Jurkat, Clone E6-1 (cell line): ENCODE measurements at regions not wholly inside any gene's neighbourhood (a gene's known extent, or its start where the extent isn't known, plus 50 kb on each side); places are given as distances from the start of the nearest gene placed in this dataset.
"Not testable (repeated sequence)": the region's sequence is repeated elsewhere in the genome, so short reads cannot be mapped to it uniquely, and the experiment has no call there.

ENCODE experiments used
- DNase-seq: peaks from one replicate; pipeline ENCODE4 v3.0.0-alpha.2; 2011; ENCODE audit warnings: low read depth, low spot score
- H3K4me3 ChIP-seq: 2 replicates; pipeline ENCODE4 v1.5.1; 2011; ENCODE audit warnings: mild to moderate bottlenecking, low read length, control low read depth, moderate library complexity

DNA sequence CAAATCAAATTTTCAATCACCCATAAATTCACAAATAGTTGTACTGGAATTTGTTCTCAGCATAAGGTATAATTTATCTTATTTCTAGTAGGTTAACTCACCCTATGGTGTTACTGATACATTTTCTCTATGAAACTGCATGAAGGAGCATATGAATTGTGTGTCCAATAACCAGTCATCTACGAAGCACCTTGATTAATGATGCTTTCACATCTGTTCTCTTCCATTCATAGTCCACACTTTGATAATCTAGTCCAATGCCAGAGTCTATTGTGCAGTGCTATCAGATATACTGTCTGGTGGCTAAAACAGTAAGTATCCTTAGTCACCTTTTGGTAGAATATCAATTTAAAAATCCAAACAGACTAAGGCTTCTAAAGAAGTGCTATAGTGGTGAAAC is 876.0 kb downstream of the RPS29 start:
- no peak for DNase-seq
- H3K4me3 ChIP-seq: no peak overlapping the region

DNA sequence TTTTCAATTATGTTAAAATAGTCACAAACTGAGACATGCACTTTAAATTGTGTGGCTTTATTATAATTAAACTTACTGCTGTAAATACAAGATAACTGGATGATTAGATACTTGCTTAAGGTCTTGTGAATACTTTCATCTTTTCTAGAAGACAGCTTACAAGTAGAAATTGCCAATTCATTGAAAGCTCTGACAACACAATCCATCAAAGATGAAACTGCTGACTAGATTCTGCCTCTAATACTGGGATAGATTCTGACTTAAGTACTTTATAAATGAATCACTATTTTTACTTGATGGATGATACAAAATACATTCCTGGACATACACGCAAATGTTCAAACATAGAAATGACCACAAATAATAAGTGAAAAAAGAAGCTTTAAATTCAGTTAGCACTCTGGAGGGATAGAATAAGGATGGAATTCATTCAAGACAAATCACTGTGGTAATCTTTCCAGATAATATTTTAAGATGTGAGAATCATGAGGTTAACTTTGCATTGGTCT is 876.8 kb downstream of the RPS29 start:
- no peak for DNase-seq
- no peak overlapping the region for H3K4me3 ChIP-seq

DNA sequence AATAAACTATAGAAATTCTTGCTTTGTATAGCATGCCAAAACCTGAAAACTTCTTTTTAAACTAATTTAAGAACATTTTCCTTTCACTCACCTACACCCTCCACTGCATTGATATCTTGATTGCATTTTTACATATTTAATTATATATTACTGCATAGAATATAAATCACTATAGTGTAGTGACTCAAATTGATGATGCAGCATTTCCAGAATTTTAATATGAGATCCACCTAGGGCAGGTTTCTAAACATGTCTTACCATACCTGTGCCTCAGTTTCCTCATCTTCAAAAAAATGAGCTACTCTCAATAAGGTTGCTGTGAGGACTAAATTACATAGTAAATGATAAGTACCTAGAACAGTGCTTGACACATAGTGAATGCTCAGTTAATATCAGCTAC is 881.5 kb downstream of the RPS29 start:
- DNase-seq: no peak
- no peak overlapping the region for H3K4me3 ChIP-seq

DNA sequence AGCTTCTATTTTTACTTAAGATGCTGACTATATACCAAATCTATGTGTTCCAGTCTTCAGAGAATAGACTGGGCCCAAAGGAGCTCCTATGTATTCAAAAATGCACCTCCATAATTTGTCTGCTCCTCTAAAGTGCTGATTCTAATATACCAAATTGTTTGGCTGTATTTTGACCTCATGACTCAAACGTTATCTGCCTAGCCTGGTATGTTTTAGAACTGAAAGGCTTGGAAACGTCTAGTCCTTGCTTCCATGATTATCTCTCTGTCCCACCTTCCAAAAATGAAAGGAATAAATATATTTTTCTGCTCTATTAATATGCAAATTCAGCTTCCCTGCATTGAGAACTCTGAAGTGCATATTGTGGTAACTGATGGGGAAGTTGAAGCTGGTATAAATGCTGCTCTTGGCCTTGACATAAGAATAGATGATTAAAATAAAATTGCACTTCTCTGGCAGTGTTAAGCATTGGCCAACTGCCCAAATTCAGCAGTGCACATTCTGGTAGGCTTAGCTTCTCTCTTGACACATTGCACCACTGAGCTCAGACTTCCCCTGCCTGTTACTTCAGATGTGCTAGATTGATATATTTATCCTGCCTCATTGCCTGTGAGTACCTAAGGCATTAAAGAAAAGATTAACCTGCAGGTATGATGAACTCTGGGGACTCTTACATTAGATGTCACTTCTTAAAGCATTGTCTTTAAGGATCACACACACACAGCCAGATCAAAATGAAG is 882.3 kb downstream of the RPS29 start:
- no peak for DNase-seq
- H3K4me3 ChIP-seq: no peak overlapping the region

DNA sequence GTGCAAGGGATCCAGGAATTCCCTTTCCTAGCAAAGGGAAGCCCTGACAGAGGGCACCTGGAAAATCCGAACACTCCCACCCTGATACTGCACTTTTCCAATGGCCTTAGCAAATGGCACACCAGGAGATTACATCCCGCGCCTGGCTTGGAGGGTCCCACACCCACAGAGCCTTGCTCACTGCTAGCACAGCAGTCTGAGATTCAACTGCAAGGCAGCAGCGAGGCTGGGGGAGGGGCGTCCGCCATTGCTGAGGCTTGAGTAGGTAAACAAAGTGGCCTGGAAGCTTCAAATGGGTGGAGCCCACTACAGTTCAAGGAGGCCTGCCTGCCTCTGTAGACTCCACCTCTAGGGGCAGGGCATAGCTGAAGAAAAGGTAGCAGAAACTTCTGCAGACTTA is 888.8 kb downstream of the RPS29 start:
- DNase-seq, H3K4me3 ChIP-seq: not testable (repeated sequence)

DNA sequence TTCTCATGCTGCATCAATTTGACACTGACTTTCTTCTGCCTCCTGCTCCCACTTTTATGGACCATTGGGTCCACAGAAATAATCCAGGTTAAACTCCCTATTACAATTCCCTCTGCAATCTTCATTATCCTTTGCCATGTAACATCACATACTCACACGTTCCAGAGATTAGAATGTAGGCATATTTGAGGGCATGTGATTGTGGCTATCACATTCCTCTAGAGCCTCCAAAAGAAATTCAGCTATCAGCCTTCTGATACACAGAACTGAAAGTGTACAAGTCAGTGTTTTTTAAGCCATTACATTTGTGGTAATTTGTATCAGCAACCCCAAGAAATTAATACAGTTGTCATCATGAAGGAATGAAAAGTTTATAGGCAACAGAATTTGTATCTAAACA is 892.4 kb downstream of the RPS29 start:
- H3K4me3 ChIP-seq: no peak overlapping the region
- DNase-seq: no peak

DNA sequence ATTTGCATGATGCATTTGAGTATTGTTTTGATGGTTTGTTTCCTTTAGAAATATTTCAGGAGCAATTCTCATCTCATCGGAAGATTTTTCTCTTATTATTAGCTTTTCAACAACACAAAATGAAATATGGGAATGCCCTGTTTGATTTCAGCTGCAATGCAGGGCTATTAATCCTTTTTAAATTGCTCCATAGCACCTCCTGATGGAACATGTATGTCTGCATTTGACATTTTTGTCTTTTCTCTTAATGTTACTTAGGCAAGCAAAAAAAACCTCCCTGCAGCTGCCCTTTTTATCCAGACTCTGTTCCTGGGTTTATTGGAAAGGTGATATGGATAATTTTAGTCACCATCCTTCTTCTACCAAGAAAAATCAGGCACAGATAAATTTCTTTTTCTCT is 895.8 kb downstream of the RPS29 start:
- H3K4me3 ChIP-seq: no peak overlapping the region
- DNase-seq: no peak

DNA sequence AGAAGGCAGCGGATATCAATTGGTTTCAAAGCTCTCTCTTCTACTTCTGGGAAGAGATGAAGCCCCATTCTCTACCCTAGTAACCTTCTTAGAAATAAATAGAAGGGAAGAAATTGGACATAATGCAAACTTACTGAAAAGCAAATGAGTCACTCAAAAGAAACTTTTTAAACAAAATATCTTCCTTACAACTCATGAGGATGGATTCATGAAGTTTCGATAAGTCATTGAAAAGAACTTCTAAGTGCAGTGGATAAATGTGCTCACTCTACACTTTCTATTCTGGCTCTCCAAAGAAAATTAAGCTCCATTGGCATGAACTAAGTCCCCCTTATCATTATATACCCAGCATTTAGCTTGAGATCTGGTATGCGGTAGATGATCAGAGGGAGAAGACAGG is 899.5 kb downstream of the RPS29 start:
- no peak for DNase-seq

DNA sequence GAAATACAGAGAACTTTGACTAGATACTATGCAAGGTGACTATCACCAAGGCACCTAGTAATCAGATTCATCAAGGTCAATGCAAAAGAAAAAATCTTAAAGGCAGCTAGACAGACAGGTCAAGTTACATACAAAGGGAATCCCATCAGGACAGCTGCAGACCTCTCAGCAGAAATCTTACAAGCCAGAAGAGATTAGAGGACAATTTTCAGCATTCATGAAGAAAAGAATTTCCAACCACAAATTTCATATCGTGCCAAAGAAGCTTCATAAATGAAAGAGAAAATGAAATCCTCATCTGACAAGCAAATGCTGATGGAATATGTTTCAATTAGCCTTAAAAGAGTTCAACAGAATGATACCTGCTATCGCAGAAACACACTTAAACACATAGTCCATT is 913.7 kb downstream of the RPS29 start:
- H3K4me3 ChIP-seq: no peak overlapping the region
- DNase-seq: no peak

More for the DNA sequence above, 899.5 kb downstream of the RPS29 start:
- H3K4me3 ChIP-seq: no peak overlapping the region

DNA sequence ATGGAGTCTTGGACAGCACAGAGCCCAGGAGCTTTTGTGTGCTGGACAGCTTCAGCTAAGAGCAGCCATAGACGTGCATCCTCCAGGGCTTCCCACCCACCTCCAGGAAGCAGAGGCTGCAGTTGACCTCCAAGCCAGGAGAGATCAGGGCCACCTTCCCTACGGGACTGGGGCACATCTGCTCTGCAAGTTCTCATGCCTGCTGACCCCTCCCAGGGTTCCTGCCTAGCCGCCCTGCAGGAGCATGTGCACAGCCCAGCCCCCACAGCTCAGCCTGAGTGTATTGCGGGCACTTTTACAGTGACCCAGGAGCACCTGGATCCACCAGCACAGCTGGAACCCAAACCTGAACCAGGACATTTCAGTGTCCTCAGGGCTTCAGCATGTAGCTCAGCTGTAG is 915.2 kb downstream of the RPS29 start:
- H3K4me3 ChIP-seq: no peak overlapping the region
- DNase-seq: no peak

DNA sequence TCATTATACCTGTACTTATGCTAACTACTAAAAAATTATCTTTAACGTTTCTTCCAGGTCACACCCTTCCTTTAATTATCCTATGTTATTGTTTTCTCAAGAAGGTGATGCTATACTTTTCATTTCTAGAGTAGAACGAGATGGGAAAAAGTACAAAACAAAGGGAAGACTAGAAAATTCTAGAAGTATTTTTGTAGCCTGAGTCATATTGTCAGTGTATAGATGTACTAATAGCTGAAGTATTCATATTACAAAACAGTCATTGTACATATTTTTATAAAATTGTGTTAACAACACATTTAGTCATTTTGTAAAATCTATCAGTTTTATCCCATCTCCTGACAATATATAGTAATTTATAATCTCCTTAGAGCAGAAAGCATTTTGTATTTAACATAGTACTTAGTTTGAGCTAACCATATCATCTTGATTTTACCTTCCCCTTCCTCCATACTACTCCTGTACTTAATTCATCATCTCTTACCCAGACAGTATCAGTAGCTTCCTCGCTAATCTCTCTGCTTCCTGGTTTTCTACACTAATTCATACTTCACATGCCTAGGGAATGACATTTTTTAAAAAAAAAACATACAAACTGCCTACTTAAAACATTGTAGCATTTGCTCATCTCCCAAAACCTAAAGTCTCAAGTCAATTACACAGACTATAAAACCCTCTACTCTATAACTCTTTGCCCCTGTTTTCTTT is 920.9 kb downstream of the RPS29 start:
- no peak for DNase-seq
- H3K4me3 ChIP-seq: no peak overlapping the region

DNA sequence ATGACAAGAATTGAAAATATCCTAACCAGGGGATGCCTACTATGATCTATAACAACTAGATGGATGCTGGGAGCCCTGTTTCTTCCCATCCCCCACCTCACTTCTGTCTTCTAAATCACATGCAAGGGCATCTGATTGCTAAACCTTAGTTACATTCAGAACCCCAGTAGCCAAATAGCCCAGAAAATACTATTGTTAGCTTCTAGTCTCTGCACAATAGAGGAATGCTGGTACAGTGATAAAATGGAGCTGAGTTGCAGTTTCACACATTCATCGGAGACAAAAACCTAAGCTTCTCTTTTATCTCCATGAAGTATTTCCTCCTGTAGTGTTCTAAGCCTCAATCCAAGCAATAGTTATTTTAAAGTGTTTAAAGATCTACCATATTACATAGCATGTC is 942.9 kb downstream of the RPS29 start:
- H3K4me3 ChIP-seq: no peak overlapping the region
- no peak for DNase-seq

DNA sequence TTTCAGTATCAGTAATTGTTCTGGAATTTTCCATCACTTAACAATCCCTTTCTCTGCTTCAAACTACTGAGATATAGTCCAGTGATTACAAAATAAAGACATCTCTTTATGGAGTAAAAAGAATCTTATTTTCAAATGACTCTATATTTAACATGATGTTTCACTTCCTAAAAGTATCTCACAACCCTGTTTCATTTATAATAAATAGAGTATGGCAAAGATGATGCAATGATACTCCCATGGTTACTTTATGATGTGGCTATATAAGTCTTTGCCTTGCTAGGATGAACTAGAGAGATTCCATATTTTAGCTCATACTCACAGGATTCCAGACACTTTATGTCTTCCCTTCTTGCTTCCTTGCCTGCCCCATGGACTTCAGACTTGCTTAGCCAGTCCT is 953.5 kb upstream of the MDGA2 start:
- DNase-seq: no peak
- no peak overlapping the region for H3K4me3 ChIP-seq

DNA sequence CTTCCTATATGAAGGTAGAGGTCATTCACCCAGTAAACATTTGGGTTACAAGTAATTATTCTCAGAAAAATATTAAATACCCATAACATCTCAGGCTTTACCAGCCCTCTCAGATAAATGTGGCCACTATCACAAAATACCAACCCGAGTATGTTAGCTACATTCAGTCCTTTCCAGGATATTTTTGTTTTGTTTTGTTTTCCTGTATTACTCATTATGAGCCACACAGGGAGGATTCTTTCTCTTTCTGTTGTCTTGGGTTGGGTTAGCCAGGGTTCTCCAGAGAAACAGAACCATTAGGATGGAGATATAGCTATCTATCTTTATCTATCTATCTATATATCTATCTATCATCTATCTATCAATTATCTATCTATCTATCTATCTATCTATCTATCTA is 947.6 kb upstream of the MDGA2 start:
- no peak for DNase-seq

DNA sequence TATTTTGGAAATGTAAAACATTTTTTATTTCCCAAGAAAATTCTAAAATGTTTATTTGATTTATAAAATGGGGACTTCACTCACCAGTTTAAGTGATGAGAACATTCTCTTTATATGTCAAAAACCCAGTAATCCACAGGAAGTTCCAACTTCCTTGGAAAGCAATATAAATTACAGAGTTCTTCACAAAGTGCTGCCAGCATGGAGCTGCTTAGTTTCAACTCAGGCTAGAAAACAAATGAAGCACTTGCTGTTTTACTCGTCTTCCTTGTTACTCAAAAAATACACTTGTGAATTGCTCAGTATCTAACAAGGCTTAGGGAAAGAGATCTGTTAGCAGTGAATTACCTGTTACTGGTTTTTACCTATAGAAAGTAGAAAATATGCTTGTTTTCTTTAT is 942.7 kb upstream of the MDGA2 start:
- H3K4me3 ChIP-seq: no peak overlapping the region
- no peak for DNase-seq

More for the DNA sequence above, 947.6 kb upstream of the MDGA2 start:
- H3K4me3 ChIP-seq: no peak overlapping the region

DNA sequence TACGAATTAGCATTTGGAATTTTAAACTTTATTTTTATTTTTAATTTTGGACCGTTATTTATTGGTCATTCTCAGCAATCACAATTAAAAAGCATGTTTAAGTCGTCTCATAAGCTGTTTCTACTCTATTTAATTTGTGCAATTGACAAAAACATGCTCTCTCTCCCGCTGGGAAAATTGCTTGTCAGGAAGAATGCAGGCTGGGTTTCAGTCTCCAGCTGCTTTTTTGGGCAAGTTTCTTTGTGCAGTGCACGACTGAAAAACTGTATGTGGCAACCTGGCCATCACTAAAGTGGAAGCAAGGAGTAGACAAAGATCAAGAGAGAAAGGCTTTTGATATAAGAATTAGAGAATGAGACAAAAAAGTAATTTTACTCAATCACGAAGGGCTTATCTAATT is 941.5 kb upstream of the MDGA2 start:
- DNase-seq: no peak
- no peak overlapping the region for H3K4me3 ChIP-seq

DNA sequence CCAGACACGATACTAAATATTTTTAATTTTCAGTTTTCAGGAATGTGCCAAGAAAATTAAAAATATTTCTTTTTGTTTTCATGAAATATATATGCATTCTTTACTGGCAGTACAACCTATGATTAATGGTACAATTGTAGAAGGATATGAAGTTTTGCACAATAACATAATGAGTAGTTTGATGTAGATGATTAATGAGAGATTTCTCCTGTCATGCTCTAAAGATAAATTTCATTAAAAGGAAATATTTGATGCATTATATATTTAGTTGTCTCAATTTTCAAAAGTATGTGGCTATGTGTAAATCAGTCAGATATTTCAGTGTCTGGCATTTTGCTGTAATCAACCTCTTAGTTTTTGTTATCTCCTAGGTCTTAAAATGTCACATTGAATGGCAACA is 940.2 kb upstream of the MDGA2 start:
- no peak overlapping the region for H3K4me3 ChIP-seq
- no peak for DNase-seq

DNA sequence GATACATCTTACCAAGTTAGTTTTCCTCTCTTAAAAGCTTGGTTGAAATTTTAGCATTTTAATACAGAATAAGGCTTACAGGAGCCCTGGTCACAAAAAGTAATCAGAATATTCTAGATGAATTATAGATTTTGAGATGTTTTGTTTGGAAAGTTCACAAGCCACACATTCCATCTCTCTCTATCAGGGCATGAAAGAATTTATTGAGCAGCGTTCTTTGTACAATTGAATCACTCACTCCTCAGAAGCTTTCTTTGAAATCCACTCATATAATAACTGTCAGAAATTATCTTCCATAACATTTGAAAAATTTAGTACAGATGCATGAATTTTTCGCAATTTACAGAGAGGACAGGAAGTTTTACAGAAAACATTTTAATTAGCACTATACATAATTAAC is 938.6 kb upstream of the MDGA2 start:
- H3K4me3 ChIP-seq: no peak overlapping the region
- no peak for DNase-seq

DNA sequence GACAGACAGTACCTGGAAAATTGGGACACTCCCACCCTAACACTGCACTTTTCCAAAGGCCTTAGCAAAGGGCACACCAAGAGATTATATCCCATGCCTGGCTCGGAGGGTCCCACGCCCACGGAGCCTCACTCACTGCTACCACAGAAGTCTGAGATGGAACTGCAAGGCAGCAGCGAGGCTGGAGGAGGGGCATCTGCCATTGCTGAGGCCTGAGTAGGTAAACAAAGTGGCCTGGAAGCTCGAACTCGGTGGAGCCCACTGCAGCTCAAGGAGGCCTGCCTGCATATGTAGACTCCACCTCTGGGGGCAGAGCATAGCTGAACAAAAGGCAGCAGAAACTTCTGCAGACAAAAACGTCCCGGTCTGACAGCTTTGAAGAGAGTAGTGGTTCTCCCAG is 931.6 kb upstream of the MDGA2 start:
- H3K4me3 ChIP-seq, DNase-seq: not testable (repeated sequence)

DNA sequence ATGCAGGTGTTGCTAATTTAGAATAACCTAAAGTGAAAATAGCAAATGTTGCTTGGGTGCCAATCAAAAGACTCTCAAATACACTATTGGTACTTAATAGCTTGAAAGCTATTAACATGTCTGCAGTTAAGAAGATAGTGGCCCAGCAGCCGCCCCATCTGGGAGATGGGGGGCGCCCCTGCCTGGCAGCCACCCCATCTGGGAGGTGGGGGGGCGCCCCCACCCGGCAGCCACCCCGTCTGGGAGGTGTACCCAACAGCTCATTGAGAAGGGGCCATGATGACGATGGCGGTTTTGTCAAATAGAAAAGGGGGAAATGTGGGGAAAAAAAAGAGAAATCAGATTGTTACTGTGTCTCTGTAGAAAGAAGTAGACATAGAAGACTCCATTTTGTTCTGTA is 923.1 kb upstream of the MDGA2 start:
- DNase-seq: no peak
- H3K4me3 ChIP-seq: no peak overlapping the region

DNA sequence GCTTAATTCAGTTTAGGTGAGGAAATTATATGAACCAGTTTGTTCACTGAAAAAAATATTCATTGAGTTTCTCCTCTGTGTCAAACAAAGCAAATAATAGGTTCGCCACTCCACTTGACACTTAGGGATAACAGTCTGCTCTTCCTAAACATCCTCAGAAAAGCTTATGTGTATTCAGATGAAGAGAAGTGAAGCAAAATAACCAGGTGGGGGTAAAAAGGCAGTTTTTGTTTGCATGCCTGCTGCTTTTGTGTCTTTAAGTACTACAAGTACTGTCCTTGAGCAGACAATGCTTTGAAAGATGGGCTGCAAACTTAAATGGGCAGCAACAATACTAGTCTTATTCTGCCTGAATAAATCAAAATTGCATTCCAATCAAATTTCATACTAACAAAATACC is 910.7 kb upstream of the MDGA2 start:
- DNase-seq: no peak

More for the DNA sequence above, 910.7 kb upstream of the MDGA2 start:
- H3K4me3 ChIP-seq: no peak overlapping the region
